IPS DF 4.7 (cell line): ENCODE measurements at regions not wholly inside any gene's neighbourhood (a gene's known extent, or its start where the extent isn't known, plus 50 kb on each side); places are given as distances from the start of the nearest gene placed in this dataset.

Experiments
- DNase-seq: peaks from one replicate; pipeline ENCODE4 v3.0.0-alpha.2; 2013; ENCODE audit warnings: low spot score; ENCODE audit errors: extremely low read depth

DNA sequence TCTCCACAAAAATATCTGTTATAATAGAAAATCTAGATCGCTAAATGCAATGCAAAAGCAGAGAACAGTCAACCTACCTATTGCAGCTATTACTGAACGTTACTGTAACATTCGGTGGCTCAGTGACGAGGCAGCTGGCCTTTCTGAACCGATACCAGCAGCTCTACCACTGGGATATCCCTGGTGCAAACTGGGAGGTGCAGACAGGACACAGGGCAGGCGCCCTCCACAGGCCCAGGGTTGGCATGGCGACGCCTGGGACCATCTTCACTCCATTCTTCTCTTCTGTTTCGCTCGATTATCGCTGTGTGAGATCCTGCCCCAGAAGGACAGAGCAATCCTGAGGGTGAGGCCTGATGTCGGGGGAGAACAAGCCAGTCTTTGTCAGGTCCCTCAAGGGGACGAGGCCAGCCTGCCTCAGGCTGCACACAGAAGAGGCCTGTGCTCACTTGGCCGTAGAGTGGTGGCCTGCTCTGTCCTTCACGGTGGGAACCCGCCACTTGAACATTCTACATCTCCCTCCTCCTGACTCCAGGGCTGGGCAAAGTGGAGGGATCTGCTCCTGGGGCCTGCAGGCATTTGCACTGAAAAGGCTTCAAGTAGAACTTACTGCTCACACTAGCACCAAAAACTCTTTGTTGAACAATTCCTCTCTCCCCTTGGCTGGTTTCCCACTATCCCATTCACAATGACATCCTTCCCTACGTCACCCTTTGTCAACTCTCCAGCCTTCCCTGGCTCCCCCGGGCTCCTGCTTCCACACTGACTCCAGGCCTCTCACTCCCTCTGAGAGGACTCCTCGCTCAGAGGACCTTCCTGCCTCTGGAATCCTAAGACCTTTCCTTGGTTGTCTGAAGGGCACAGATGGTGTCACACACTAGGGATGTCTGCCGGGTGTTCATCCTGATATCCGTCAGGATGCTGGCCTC, 49.7 kb downstream of the CYRIA start:
- no peak for DNase-seq

DNA sequence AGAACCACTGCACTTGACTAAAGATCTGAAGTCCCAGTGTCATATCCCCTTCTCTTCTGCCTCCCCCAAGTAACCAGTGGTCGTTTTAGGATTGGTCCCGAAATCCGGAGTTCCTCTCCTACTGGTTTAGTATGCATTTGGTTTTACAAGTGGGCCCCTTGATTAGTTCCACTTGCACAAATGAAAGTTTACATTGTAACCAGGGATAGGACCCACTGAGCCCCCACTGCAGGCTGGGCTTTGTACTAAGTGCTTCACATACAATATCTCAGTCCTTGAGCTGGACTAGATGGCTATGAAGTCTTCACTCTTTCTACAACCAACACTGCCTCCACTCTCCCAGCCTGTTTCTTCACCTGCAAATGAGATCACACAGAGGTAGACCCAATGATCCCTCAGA, 50.4 kb downstream of the CYRIA start:
- no peak for DNase-seq

GRCh38 chr2:16614314-16614860, 51.2 kb downstream of the CYRIA start:
- DNase-seq, result no peak

DNA sequence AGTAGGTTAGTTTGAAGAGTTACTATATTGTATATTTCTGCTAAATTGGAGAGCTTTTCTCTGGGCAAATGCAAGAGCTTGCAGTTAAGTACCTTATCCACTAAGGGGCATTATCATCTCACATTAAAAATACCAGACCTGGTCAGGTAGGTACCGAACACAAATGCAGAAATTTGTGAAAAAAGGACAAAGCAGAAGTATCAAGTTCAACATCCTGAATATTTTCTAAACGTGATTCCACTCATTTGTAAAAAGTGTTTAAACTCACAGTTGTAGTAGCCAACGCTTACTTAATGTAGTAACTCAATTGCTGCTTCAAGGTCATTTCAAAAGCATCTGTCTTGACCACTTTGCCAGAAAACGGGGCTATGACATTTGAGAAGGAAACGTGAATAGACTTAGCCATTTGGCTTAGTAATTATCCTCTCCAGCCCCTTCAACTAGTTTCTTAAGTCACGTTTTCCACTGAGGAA, 52.1 kb downstream of the CYRIA start:
- DNase-seq, result no peak

DNA sequence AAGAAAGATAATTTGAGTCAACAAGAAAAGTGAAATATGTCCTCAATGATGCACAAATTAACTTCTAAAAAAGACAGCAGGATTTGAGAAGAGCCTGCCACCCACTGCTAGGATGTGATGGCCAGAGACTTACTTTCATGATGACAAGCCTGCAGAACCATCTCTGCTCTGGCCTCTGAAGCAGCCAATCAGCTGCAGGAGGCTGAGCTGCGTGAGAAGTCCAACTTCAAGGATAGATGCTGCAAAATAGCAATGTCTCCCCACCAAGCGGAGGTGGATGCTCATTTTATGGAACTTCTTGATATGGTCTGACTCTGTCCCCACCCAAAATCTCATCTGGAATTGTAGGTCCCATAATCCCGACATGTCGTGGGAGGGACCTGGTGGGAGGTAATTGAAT, 53.1 kb downstream of the CYRIA start:
- no peak for DNase-seq

GRCh38 chr2:16609786-16610185, 55.8 kb downstream of the CYRIA start:
- no peak for DNase-seq

GRCh38 chr2:16608661-16609643, 56.7 kb downstream of the CYRIA start:
- DNase-seq, result no peak

GRCh38 chr2:16607301-16607700, 58.3 kb downstream of the CYRIA start:
- DNase-seq, result no peak

DNA sequence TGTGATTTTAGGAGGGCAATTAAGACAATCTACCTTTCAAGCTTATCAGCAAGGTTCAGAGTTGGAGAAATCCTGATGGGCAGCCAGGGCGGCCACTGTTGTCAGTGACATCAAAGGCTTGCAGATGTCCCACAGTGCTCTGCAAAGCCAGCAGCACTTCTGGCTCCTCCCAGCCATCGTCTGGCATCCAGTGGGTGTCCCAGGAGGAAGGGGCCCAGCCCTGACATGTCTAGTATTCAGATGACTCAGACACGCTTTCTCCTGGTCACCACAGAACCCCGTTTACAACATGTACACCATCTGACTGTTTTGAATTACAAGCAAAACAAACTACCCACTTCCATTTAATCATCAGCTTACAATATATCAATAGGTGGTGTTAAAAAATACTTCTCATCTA, 61.4 kb downstream of the CYRIA start:
- DNase-seq, result no peak

DNA sequence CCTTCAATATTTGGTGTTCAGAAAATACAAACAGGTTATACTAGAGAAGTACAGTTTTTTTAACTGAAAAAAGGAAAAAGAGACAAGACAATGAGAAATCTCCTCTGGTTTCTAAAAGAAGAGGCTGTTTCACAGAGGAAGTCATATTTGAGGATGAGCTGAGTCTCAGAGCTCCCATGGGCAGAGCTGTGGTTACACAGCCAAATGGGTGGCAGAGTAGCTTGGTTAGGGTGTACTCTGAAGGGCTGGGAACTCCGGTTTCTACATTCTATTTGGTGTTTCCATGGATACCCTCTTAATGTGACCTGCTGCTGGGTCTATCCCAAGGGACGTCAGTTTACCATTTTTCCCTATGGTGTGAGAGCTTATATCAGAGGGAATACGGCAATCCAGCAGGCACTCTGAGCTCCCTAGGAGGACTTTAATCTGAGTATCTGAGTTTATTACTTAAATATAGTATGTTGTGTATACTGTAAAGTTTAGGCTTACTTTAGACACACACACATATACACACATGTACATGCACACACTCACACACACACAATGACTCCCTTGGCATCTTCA, 74.2 kb downstream of the CYRIA start:
- no peak for DNase-seq

DNA sequence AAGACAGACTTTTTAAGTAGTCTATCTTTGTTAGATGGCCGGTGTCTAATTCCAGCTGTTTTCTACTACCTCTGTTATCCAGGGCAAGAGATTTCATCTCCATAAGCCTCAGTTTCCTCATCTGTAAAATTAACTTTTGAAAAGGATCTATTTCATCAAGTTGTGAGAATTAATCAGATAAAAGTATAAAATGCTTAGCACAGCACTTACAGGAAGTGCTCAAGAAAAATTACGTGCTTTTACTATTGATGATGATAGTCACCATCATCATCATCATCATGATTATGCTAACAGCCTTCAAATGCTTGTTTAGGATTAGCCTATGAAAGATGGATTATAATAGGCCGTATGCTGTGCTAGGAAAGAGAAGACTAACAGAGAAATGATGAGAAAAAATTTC, 76.2 kb downstream of the CYRIA start:
- DNase-seq, result no peak

DNA sequence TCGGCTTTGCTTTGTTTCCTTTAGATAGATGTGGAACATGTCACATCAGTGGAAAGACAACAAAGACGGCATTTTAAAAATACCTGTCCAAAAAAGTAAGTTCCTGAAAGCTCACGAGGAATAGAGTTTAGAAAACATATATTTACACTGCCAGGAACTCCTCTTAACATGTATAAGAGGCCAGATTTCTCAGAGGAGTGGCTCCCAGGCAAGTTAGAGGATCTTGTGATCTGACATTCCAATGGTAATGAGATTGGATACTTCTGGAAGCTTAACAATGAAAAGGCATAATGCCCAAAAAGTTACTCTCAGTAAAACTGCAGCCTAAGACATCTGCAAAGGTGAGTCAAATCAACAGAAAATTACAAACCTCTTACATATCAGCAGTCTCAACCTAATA, 77.1 kb downstream of the CYRIA start:
- DNase-seq, result no peak

DNA sequence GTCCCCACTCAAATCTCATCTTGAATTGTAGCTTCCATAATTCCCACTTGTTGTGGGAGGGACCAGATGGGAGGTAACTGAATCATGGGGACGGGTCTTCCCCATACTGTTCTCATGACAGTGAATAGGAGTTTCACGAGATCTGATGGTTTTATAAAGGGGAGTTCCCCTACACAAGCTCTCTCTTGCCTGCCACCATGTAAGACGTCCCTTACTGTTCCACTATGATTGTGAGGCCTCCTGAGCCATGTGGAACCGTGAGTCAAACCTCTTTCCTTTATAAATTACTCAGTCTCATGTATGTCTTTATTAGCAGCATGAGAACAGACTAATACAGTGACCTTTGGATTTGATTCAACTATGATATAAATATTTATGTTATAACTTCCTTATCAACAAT, 78.0 kb downstream of the CYRIA start:
- no peak for DNase-seq

- DNase-seq, result no peak
These were observed 80.7 kb downstream of the CYRIA start for GRCh38 chr2:16584824-16585540.

- DNase-seq, result no peak
These were observed 81.5 kb downstream of the CYRIA start for GRCh38 chr2:16584084-16584483.

DNA sequence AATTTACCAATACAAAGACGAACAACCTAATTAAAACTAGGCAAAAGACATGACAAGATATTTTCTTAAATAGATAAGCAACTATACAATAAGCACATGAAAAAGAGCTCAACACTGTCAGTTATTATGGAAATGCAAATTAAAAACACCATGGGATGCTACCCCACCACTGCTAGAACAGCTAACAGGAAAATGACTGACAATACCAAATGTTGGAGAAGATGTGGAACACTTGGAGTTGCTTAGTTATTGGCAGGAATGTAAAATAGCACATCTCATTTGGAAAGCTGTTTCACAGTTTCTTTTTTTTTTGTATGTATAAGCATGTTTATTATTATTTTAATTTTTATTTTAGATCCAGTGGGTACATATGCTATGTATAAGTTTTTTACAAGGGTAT, 84.4 kb downstream of the CYRIA start:
- no peak for DNase-seq

DNA sequence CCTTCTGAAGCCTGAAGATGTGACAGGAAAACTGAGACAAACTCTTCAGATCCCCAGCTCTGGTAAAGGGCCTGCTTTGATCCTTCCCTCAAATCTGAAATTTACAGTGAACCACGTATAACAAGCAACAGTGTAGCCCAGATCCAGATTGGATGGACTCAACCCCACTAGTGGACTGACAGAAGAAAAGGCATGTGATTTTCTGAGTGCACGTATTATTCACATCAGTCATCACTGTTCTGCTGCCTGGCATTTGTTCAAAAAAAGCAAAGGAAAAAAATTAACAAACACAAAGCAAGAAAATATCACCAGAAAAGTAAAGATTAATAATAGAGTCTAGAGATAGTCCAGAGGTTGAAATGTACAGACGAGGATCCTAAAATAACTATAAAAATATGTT, 87.6 kb downstream of the CYRIA start:
- DNase-seq, result no peak

DNA sequence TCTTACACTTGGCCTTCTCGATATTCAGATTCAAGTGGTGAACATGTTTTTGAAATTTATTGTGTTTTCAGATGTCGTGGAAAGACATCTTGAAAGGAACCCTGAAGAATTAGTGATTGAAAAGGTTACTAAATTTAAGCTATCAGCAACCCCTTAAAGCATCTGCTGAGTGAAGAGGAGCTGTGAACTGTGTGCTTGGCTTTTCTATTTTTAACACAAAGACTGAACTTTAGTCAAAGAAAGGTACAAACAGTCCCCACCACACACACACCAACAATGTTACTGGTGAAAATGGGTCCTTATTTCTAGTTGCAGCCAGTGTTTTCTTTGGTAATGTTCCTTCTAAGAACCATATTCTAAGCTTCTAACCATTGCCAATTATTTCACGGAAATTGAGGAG, 95.1 kb downstream of the CYRIA start:
- no peak for DNase-seq

GRCh38 chr2:16568998-16569784, 96.4 kb downstream of the CYRIA start:
- DNase-seq, result no peak

- no peak for DNase-seq
These were observed 98.9 kb downstream of the CYRIA start for GRCh38 chr2:16566701-16567100.
